ENCODE measurements at regions not wholly inside any gene's neighbourhood (a gene's known extent, or its start where the extent isn't known, plus 50 kb on each side); places are given as distances from the start of the nearest gene placed in this dataset.

DNA sequence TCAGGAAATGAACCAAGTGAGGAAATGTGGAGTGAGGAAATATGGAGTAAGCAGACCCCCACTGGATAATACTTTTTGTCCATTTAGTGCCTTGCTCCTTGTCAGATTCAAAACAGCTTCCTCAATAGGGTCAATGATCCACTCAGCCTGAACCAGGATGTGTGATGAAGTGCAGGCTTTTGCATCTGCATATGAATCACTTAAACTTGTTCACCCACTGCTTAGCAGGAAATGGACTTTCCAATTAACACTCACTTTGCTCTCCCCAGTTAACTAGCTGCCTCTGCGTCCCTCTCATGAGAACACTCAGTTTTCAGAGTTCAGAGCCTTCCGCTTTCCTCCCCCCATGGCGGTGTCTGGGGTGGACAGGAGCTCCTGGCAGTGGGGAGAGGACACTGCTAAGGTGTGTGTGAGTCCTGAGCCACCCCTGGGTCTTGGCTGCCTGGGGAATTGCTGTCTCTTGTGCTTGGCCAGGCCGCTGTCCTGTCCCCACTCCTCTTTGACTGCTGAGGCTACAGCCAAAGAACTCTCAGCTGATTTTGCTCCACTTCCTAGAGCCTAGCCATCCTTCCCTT is 621.8 kb downstream of the CDH26 start:
- no peak for DNase-seq (ENCODE audit: low read depth in 2 of 2)

DNA sequence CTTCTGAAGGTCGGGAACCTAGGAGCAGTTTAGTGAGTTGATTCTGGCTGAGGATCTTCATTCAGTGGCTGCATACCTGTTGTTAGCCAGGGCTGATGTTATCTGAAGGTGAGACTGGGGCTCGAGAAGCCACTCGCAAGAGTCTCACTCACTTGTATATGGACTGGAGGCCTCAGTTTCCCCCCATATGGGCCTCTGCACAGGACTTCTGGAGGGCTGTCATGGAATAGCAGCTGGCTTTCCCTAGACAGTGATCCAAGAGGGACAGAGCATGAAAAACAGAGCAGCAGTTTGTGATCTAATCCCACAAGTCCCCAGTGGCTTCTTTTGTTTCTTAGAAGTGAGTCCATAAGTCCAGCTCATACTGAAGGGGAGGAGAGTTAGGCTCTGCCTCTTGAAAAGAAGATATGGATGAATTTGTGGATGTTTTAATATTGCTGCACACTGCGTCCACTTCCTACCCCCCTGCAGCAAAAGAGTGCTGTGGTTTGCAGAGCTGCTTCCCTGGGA is 623.4 kb downstream of the CDH26 start:
- no peak for DNase-seq (ENCODE audit: low read depth in 2 of 2)

- DNase-seq (ENCODE audit: low read depth in 2 of 2): no peak
Observed at GRCh38 chr20:60583741-60584140, 625.5 kb downstream of the CDH26 start.

GRCh38 chr20:60584221-60584620 is 626.0 kb downstream of the CDH26 start:
- no peak for DNase-seq (ENCODE audit: low read depth in 2 of 2)

- DNase-seq (ENCODE audit: low read depth in 2 of 2): no peak
Observed at GRCh38 chr20:60585651-60586050, 627.4 kb downstream of the CDH26 start.

DNA sequence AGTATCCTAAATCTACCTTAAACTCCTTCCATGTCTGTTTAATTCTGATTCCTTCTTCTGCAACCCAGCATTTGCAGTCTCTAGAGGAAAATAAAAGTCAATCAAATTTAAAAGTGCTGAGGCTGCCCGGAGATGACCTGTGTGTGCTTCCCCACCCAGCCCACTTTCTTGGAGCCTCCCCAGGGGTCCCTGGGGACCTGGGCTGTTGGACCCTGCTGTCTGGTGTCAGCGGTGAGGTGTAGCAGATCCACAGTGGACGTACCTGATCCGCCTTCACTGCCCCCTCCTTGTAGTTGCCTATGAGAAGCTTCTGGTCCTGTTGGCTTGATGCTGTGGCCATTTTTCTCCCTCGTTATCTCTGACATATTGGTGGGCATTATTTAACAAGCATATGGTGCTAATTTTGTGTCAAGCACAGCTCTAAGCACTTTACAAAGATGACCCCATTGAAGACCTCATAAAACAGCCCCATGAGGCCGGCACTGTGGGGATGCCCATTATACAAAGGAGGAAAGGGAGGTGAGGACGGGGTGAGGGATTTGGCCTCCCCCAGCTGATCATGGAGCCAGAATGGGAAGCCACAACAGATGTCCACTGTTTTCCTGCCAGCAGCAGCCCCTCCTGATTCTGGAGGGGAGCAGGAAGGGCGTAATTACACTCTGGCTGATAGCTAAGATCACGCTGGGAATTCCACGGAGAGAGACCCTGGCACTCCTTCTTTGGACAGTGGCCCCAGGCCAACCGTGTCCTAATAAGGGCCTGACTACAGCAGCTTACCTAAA is 628.2 kb downstream of the CDH26 start:
- no peak for DNase-seq (ENCODE audit: low read depth in 2 of 2)

DNA sequence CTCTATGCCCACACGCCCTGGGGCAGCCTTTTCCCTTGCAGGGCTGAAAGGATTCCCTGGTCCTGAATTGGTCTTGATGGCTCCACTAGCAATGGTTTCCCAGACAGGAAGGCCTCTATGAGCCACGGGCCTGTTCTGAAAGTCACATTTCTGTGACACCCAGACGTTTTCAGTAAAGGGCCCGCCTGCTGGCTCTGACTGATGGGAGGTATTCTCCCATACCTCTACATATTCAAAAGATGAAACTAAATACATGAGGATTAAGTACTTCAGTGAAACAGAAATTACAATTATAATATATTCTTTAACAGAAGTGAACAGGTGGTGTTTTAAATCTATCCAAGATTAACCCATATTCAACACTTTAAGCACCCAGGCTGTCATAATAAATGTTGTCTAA is 629.8 kb downstream of the CDH26 start:
- no peak for DNase-seq (ENCODE audit: low read depth in 2 of 2)

DNA sequence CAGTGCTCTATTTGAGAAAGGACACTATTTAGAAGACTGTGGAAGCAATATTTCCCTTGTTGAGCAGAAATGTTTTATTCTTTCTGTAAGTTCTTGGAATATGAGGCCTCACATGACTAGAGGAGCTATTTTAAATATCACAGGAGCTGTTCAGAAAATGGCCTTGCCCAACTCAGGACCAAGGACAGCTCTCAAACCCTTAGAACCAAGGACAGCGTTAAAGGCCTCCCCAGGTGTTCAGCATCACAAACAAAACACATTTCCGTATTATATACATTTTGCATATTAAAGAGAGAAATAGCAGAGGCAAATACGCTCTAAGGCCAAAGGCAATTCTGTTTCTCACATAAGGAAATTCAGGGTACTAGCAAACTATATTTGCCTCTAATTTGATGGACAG is 631.4 kb downstream of the CDH26 start:
- no peak for DNase-seq (ENCODE audit: low read depth in 2 of 2)

GRCh38 chr20:60591172-60591799 is 633.1 kb downstream of the CDH26 start:
- DNase-seq (ENCODE audit: low read depth in 2 of 2): no peak

GRCh38 chr20:60598528-60598927 is 640.3 kb downstream of the CDH26 start:
- DNase-seq (ENCODE audit: low read depth in 2 of 2): no peak

- no peak for DNase-seq (ENCODE audit: low read depth in 2 of 2)
Observed at GRCh38 chr20:60599381-60599780, 641.2 kb downstream of the CDH26 start.

- DNase-seq (ENCODE audit: low read depth in 2 of 2): no peak
Observed at GRCh38 chr20:60600036-60600435, 641.8 kb downstream of the CDH26 start.

GRCh38 chr20:60624066-60624465 is 628.0 kb upstream of the CDH4 start:
- DNase-seq (ENCODE audit: low read depth in 2 of 2): no peak

DNA sequence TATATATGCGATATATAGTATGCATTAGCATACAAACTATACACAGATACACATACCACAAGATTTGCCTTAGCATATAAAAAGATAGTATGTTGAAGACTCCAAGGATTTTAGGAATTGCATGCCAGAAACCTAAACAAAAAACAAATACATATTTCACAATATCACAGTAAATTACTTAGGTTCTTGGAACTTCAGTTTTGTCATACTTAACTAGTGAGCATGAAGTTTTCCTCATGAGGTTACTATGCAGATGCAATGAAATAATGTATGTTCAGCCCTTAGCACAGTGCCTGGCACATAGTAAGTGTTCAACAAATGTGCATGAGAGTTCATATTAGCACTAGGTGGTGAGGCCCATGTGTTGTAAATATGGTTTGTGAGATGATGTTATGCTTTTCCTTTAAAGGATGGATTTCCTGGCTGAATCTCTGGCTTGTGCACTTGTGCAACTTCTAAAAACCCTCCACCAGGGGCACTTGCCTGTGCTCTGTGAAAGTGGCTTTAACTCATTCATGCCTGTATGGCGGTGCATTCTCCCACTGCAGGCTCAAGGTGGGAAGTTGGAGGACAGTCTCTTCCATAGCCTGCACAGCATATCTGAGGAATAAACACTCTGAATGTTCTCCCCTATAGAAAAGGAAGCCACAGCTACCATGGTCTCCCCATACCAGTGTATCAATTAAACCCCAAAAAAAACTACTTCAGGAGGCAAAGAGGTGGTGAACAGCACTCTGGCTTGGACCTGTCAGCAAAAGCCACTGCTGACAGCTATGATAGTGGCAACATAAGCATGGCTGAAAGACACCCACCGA is 624.1 kb upstream of the CDH4 start:
- no peak for DNase-seq (ENCODE audit: low read depth in 2 of 2)

DNA sequence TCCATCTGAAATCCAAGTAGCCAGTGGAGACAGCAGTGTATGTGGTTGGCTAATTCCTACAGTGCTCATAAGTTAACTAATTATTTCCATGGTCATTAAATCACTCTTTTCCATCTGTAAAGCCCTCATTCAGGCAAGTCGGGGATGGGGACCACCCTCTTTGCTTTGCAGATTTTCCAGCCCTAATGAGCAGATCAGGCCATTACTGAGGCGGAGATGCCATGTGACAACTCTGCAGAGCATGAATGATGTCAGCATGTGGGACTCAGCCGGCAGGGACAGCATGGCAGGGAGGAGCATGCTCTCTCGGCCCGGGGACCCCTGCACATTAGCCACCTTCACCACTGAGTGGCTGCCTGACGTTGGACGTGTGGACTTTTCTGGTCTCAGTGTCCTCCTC is 623.3 kb upstream of the CDH4 start:
- DNase-seq (ENCODE audit: low read depth in 2 of 2): no peak

DNA sequence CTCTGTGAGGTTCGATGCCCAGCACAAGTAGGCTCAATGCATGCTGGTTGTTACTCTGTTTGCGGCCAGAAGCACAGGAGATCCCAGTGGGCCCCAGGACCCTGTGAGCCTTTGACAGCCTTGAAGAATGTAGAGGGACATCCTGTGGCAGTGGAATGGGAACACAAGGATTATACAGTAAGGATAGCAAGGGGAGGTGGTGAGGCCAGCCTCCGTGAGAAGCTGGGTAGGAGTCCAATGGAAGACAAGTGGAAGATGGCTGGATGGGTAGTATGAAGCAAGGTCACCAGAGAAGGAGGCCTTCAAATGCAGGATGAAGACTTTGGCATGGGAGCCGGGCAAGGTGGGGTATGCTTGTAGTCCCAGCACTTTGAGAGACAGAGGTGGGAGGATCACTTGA is 622.9 kb upstream of the CDH4 start:
- DNase-seq (ENCODE audit: low read depth in 2 of 2): no peak

GRCh38 chr20:60630609-60631008 is 621.5 kb upstream of the CDH4 start:
- DNase-seq (ENCODE audit: low read depth in 2 of 2): no peak

- DNase-seq (ENCODE audit: low read depth in 2 of 2): no peak
Observed at GRCh38 chr20:60631585-60632287, 620.3 kb upstream of the CDH4 start.

- no peak for DNase-seq (ENCODE audit: low read depth in 2 of 2)
Observed at GRCh38 chr20:60632391-60633262, 619.4 kb upstream of the CDH4 start.

- DNase-seq (ENCODE audit: low read depth in 2 of 2): no peak
Observed at GRCh38 chr20:60634491-60635172, 617.4 kb upstream of the CDH4 start.

Measured in stimulated activated CD8-positive, alpha-beta memory T cell treated with anti-CD3 and anti-CD28 coated beads, Interleukin-7, amount 100 ng/mL, for 1 hour (primary cell).